ENCODE measurements at regions not wholly inside any gene's neighbourhood (a gene's known extent, or its start where the extent isn't known, plus 50 kb on each side); places are given as distances from the start of the nearest gene placed in this dataset.

GRCh38 chr6:87869064-87869905 is 167.3 kb upstream of the AKIRIN2 start:
- Histone ChIP-seq H3K27me3 (ENCODE audit: control insufficient read depth, insufficient read depth, low read length) (no peaks in the 10 kb centered on the region), H3K4me3 (ENCODE audit: low read length) (no peak overlapping the region), H3K9ac (ENCODE audit: low read length) (no peak overlapping the region), H3K4me1 (ENCODE audit: control insufficient read depth, insufficient read depth, low read length) (no peaks in the 10 kb centered on the region), H3K27ac (ENCODE audit: low read depth, low read length) (no peak overlapping the region), H3K36me3 (ENCODE audit: control insufficient read depth, insufficient read depth, low read length) (no peaks in the 10 kb centered on the region)

- H3K27ac ChIP-seq (ENCODE audit: low read depth, low read length): no peak overlapping the region
- H3K9ac ChIP-seq (ENCODE audit: low read length): no peak overlapping the region
- no peak overlapping the region for H3K4me3 ChIP-seq (ENCODE audit: low read length)
- no peaks in the 10 kb centered on the region for H3K36me3 ChIP-seq (ENCODE audit: control insufficient read depth, insufficient read depth, low read length)
- no peaks in the 10 kb centered on the region for H3K27me3 ChIP-seq (ENCODE audit: control insufficient read depth, insufficient read depth, low read length)
- no peaks in the 10 kb centered on the region for H3K4me1 ChIP-seq (ENCODE audit: control insufficient read depth, insufficient read depth, low read length)
Measured at GRCh38 chr6:87860902-87861301, 158.9 kb upstream of the AKIRIN2 start.

- H3K9ac ChIP-seq (ENCODE audit: low read length): no peak overlapping the region
- no peaks in the 10 kb centered on the region for H3K27me3 ChIP-seq (ENCODE audit: control insufficient read depth, insufficient read depth, low read length)
- H3K27ac ChIP-seq (ENCODE audit: low read depth, low read length): no peak overlapping the region
- H3K36me3 ChIP-seq (ENCODE audit: control insufficient read depth, insufficient read depth, low read length): no peaks in the 10 kb centered on the region
- no peak overlapping the region for H3K4me3 ChIP-seq (ENCODE audit: low read length)
- no peaks in the 10 kb centered on the region for H3K4me1 ChIP-seq (ENCODE audit: control insufficient read depth, insufficient read depth, low read length)
Measured at GRCh38 chr6:87858440-87858839, 156.4 kb upstream of the AKIRIN2 start.

GRCh38 chr6:87851674-87852299 is 149.8 kb upstream of the AKIRIN2 start:
- Histone ChIP-seq H3K4me3 (ENCODE audit: low read length) (no peak overlapping the region), H3K9ac (ENCODE audit: low read length) (no peak overlapping the region), H3K27ac (ENCODE audit: low read depth, low read length) (no peak overlapping the region), H3K4me1 (ENCODE audit: control insufficient read depth, insufficient read depth, low read length) (no peaks in the 10 kb centered on the region), H3K36me3 (ENCODE audit: control insufficient read depth, insufficient read depth, low read length) (no peaks in the 10 kb centered on the region), H3K27me3 (ENCODE audit: control insufficient read depth, insufficient read depth, low read length) (no peaks in the 10 kb centered on the region)

GRCh38 chr6:87848616-87849015 is 146.6 kb upstream of the AKIRIN2 start:
- Histone ChIP-seq H3K9ac (ENCODE audit: low read length) (no peak overlapping the region), H3K4me1 (ENCODE audit: control insufficient read depth, insufficient read depth, low read length) (no peaks in the 10 kb centered on the region), H3K27me3 (ENCODE audit: control insufficient read depth, insufficient read depth, low read length) (no peaks in the 10 kb centered on the region), H3K27ac (ENCODE audit: low read depth, low read length) (no peak overlapping the region), H3K36me3 (ENCODE audit: control insufficient read depth, insufficient read depth, low read length) (no peaks in the 10 kb centered on the region), H3K4me3 (ENCODE audit: low read length) (no peak overlapping the region)

GRCh38 chr6:87847830-87848210 is 145.8 kb upstream of the AKIRIN2 start:
- Histone ChIP-seq H3K9ac (ENCODE audit: low read length) (no peak overlapping the region), H3K27ac (ENCODE audit: low read depth, low read length) (no peak overlapping the region), H3K36me3 (ENCODE audit: control insufficient read depth, insufficient read depth, low read length) (no peaks in the 10 kb centered on the region), H3K27me3 (ENCODE audit: control insufficient read depth, insufficient read depth, low read length) (no peaks in the 10 kb centered on the region), H3K4me1 (ENCODE audit: control insufficient read depth, insufficient read depth, low read length) (no peaks in the 10 kb centered on the region), H3K4me3 (ENCODE audit: low read length) (no peak overlapping the region)

- H3K9ac ChIP-seq (ENCODE audit: low read length): no peak overlapping the region
- no peaks in the 10 kb centered on the region for H3K36me3 ChIP-seq (ENCODE audit: control insufficient read depth, insufficient read depth, low read length)
- no peaks in the 10 kb centered on the region for H3K4me1 ChIP-seq (ENCODE audit: control insufficient read depth, insufficient read depth, low read length)
- H3K4me3 ChIP-seq (ENCODE audit: low read length): no peak overlapping the region
- H3K27ac ChIP-seq (ENCODE audit: low read depth, low read length): no peak overlapping the region
- H3K27me3 ChIP-seq (ENCODE audit: control insufficient read depth, insufficient read depth, low read length): no peaks in the 10 kb centered on the region
Measured at GRCh38 chr6:87847135-87847829, 145.2 kb upstream of the AKIRIN2 start.

- no peak overlapping the region for H3K9ac ChIP-seq (ENCODE audit: low read length)
- H3K27ac ChIP-seq (ENCODE audit: low read depth, low read length): no peak overlapping the region
Measured at GRCh38 chr6:87846434-87846833, 144.4 kb upstream of the AKIRIN2 start.

GRCh38 chr6:87840324-87840723 is 138.3 kb upstream of the AKIRIN2 start:
- H3K4me1 ChIP-seq (ENCODE audit: control insufficient read depth, insufficient read depth, low read length): no peaks in the 10 kb centered on the region
- H3K27me3 ChIP-seq (ENCODE audit: control insufficient read depth, insufficient read depth, low read length): no peaks in the 10 kb centered on the region
- no peak overlapping the region for H3K9ac ChIP-seq (ENCODE audit: low read length)
- no peak overlapping the region for H3K4me3 ChIP-seq (ENCODE audit: low read length)
- H3K36me3 ChIP-seq (ENCODE audit: control insufficient read depth, insufficient read depth, low read length): no peaks in the 10 kb centered on the region
- H3K27ac ChIP-seq (ENCODE audit: low read depth, low read length): no peak overlapping the region

More at GRCh38 chr6:87846434-87846833, 144.4 kb upstream of the AKIRIN2 start:
- Histone ChIP-seq H3K4me1 (ENCODE audit: control insufficient read depth, insufficient read depth, low read length) (no peaks in the 10 kb centered on the region), H3K27me3 (ENCODE audit: control insufficient read depth, insufficient read depth, low read length) (no peaks in the 10 kb centered on the region), H3K36me3 (ENCODE audit: control insufficient read depth, insufficient read depth, low read length) (no peaks in the 10 kb centered on the region), H3K4me3 (ENCODE audit: low read length) (no peak overlapping the region)

- H3K4me3 ChIP-seq (ENCODE audit: low read length): no peak overlapping the region
- H3K27ac ChIP-seq (ENCODE audit: low read depth, low read length): no peak overlapping the region
- no peak overlapping the region for H3K9ac ChIP-seq (ENCODE audit: low read length)
- H3K4me1 ChIP-seq (ENCODE audit: control insufficient read depth, insufficient read depth, low read length): no peaks in the 10 kb centered on the region
- no peaks in the 10 kb centered on the region for H3K27me3 ChIP-seq (ENCODE audit: control insufficient read depth, insufficient read depth, low read length)
- no peaks in the 10 kb centered on the region for H3K36me3 ChIP-seq (ENCODE audit: control insufficient read depth, insufficient read depth, low read length)
Measured at GRCh38 chr6:87837876-87838275, 135.8 kb upstream of the AKIRIN2 start.

- Histone ChIP-seq H3K4me1 (ENCODE audit: control insufficient read depth, insufficient read depth, low read length) (no peaks in the 10 kb centered on the region), H3K27me3 (ENCODE audit: control insufficient read depth, insufficient read depth, low read length) (no peaks in the 10 kb centered on the region), H3K9ac (ENCODE audit: low read length) (no peak overlapping the region), H3K36me3 (ENCODE audit: control insufficient read depth, insufficient read depth, low read length) (no peaks in the 10 kb centered on the region), H3K4me3 (ENCODE audit: low read length) (no peak overlapping the region), H3K27ac (ENCODE audit: low read depth, low read length) (no peak overlapping the region)
Measured at GRCh38 chr6:87837444-87837843, 135.4 kb upstream of the AKIRIN2 start.

GRCh38 chr6:87832025-87832825 is 130.2 kb upstream of the AKIRIN2 start:
- Histone ChIP-seq H3K4me3 (ENCODE audit: low read length) (peak overlapping the region; percentile 26), H3K27me3 (ENCODE audit: control insufficient read depth, insufficient read depth, low read length) (no peaks in the 10 kb centered on the region), H3K9ac (ENCODE audit: low read length) (no peak overlapping the region), H3K4me1 (ENCODE audit: control insufficient read depth, insufficient read depth, low read length) (no peaks in the 10 kb centered on the region), H3K27ac (ENCODE audit: low read depth, low read length) (no peak overlapping the region), H3K36me3 (ENCODE audit: control insufficient read depth, insufficient read depth, low read length) (no peaks in the 10 kb centered on the region)
